ENCODE measurements at regions not wholly inside any gene's neighbourhood (a gene's known extent, or its start where the extent isn't known, plus 50 kb on each side); places are given as distances from the start of the nearest gene placed in this dataset.

GRCh38 chr7:132652507-132652906, 76.2 kb upstream of the PLXNA4 start:
- Histone ChIP-seq H4K20me1 (ENCODE audit: insufficient read depth, low read length) (no peaks in the 10 kb centered on the region), H3K4me2 (ENCODE audit: low read length) (no peak overlapping the region), H3K9me2 (ENCODE audit: insufficient read depth, low read length) (no peaks in the 10 kb centered on the region), H3K36me3 (ENCODE audit: insufficient read depth, low read length) (no peaks in the 10 kb centered on the region), H3K4me1 (ENCODE audit: insufficient read depth, low read length, poor library complexity, severe bottlenecking) (peaks cover 14% of the 10 kb centered on the region), H2AFZ (ENCODE audit: low read length) (no peak overlapping the region), H3K4me3 (ENCODE audit: low read depth, low read length, poor library complexity, severe bottlenecking) (no peak overlapping the region), H3K79me2 (ENCODE audit: insufficient read depth, low read depth, low read length) (no peaks in the 10 kb centered on the region), H3K27ac (ENCODE audit: low read depth, low read length, poor library complexity, severe bottlenecking) (no peak overlapping the region), H3K9me3 (ENCODE audit: low read length) (no peaks in the 10 kb centered on the region)
- ChIA-PET POLR2A (interaction anchor here (0.6 to 1.2 kb wide), 2 partner anchors 14 to 311 kb away, joined by 3 read pairs; no protein-coding TSS in a partner anchor), CTCF (ENCODE audit: unreplicated experiment) (no interaction called here)
- no TSS peak for BruUV-seq (replicated peaks)
- intact Hi-C loops (cut with micrococcal nuclease; ENCODE audit: unreplicated experiment) = no loop called here
- DNase-seq (ENCODE audit: low spot score) = no peak
- TF ChIP-seq EZH2phosphoT487 (IDR thresholded peaks at IDR 0.05; ENCODE audit: borderline replicate concordance, low read depth, low read length) = no peak
- no peak for TF ChIP-seq CTCF (conservative IDR thresholded peaks at IDR 0.05; ENCODE audit: low read length)

GRCh38 chr7:132650498-132650897, 74.2 kb upstream of the PLXNA4 start:
- ChIA-PET POLR2A (no interaction called here), CTCF (ENCODE audit: unreplicated experiment) (no interaction called here)
- Histone ChIP-seq H3K4me1 (ENCODE audit: insufficient read depth, low read length, poor library complexity, severe bottlenecking) (peaks cover 14% of the 10 kb centered on the region), H3K9me2 (ENCODE audit: insufficient read depth, low read length) (no peaks in the 10 kb centered on the region), H3K27ac (ENCODE audit: low read depth, low read length, poor library complexity, severe bottlenecking) (no peak overlapping the region), H4K20me1 (ENCODE audit: insufficient read depth, low read length) (no peaks in the 10 kb centered on the region), H3K36me3 (ENCODE audit: insufficient read depth, low read length) (no peaks in the 10 kb centered on the region), H3K9me3 (ENCODE audit: low read length) (no peaks in the 10 kb centered on the region), H3K4me2 (ENCODE audit: low read length) (no peak overlapping the region), H3K79me2 (ENCODE audit: insufficient read depth, low read depth, low read length) (no peaks in the 10 kb centered on the region), H3K4me3 (ENCODE audit: low read depth, low read length, poor library complexity, severe bottlenecking) (no peak overlapping the region), H2AFZ (ENCODE audit: low read length) (no peak overlapping the region)
- TF ChIP-seq CTCF (conservative IDR thresholded peaks at IDR 0.05; ENCODE audit: low read length) = no peak
- TF ChIP-seq EZH2phosphoT487 (IDR thresholded peaks at IDR 0.05; ENCODE audit: borderline replicate concordance, low read depth, low read length) = no peak
- no TSS peak for BruUV-seq (replicated peaks)
- no peak for DNase-seq (ENCODE audit: low spot score)
- intact Hi-C loops (cut with micrococcal nuclease; ENCODE audit: unreplicated experiment) = no loop called here

GRCh38 chr7:132647311-132647710, 71.0 kb upstream of the PLXNA4 start:
- H2AFZ ChIP-seq (ENCODE audit: low read length) = no peak overlapping the region
- no peaks in the 10 kb centered on the region for H3K4me1 ChIP-seq (ENCODE audit: insufficient read depth, low read length, poor library complexity, severe bottlenecking)
- H3K4me2 ChIP-seq (ENCODE audit: low read length) = no peak overlapping the region
- no peak overlapping the region for H3K27ac ChIP-seq (ENCODE audit: low read depth, low read length, poor library complexity, severe bottlenecking)
- H3K9me2 ChIP-seq (ENCODE audit: insufficient read depth, low read length) = no peaks in the 10 kb centered on the region
- H4K20me1 ChIP-seq (ENCODE audit: insufficient read depth, low read length) = no peaks in the 10 kb centered on the region
- no peaks in the 10 kb centered on the region for H3K79me2 ChIP-seq (ENCODE audit: insufficient read depth, low read depth, low read length)
- no peaks in the 10 kb centered on the region for H3K36me3 ChIP-seq (ENCODE audit: insufficient read depth, low read length)
- H3K9me3 ChIP-seq (ENCODE audit: low read length) = no peaks in the 10 kb centered on the region
- no peak for TF ChIP-seq EZH2phosphoT487 (IDR thresholded peaks at IDR 0.05; ENCODE audit: borderline replicate concordance, low read depth, low read length)
- ChIA-PET CTCF (ENCODE audit: unreplicated experiment) (no interaction called here), POLR2A (no interaction called here)
- no peak overlapping the region for H3K4me3 ChIP-seq (ENCODE audit: low read depth, low read length, poor library complexity, severe bottlenecking)
- no peak for DNase-seq (ENCODE audit: low spot score)
- BruUV-seq (replicated peaks) = no TSS peak
- intact Hi-C loops (cut with micrococcal nuclease; ENCODE audit: unreplicated experiment) = no loop called here

All from OCI-LY7 (cell line).